Uterus (tissue), 2 donors: ENCODE measurements at regions not wholly inside any gene's neighbourhood (a gene's known extent, or its start where the extent isn't known, plus 50 kb on each side); places are given as distances from the start of the nearest gene placed in this dataset.

Experiments used
- CTCF ChIP-seq, 4 experiments: fragments of 200-600 bp in 2 of 4; fragments of 450-650 bp in 2 of 4; sonication (generic) in 2 of 4; IDR thresholded peaks; one replicate each; pipeline ENCODE4 v1.5.1; 2016 to 2019; ENCODE audit warnings: antibody characterized with exemption in 4 of 4, mild to moderate bottlenecking in 2 of 4, moderate library complexity in 1 of 4
- POLR2A ChIP-seq, 2 donors: fragments of 450-650 bp; IDR thresholded peaks; one replicate each; pipeline ENCODE4 v1.6.1; 2016; ENCODE audit warnings: antibody characterized with exemption in 2 of 2, mild to moderate bottlenecking in 1 of 2, moderate library complexity in 1 of 2

- TF ChIP-seq CTCF (IDR thresholded peaks at IDR 0.05) (no peak), POLR2A (IDR thresholded peaks at IDR 0.05) (no peak)
Observed at GRCh38 chr6:14999106-14999505, 246.8 kb upstream of the JARID2 start.
